Loucy (cell line): ENCODE measurements at regions not wholly inside any gene's neighbourhood (a gene's known extent, or its start where the extent isn't known, plus 50 kb on each side); places are given as distances from the start of the nearest gene placed in this dataset.

Source experiments
- H2AFZ ChIP-seq: fragments of 200-600 bp; sonication (generic); 2 replicates; pipeline ENCODE4 v1.6.0; 2016; ENCODE audit warnings: antibody characterized with exemption, mild to moderate bottlenecking, low read length, moderate library complexity
- H3F3A ChIP-seq: fragments of 200-600 bp; 2 replicates; pipeline ENCODE4 v1.6.0; 2016; ENCODE audit warnings: antibody characterized with exemption, low read depth, mild to moderate bottlenecking
- H3K27me3 ChIP-seq: fragments of 200-600 bp; sonication (generic); 2 replicates; pipeline ENCODE4 v1.6.1; 2014; ENCODE audit warnings: low read length, mild to moderate bottlenecking; ENCODE audit not compliant: insufficient read depth, poor library complexity, severe bottlenecking
- H3K36me3 ChIP-seq: fragments of 200-600 bp; sonication (generic); 2 replicates; pipeline ENCODE4 v1.6.1; 2016; ENCODE audit warnings: low read length; ENCODE audit not compliant: insufficient read depth
- H3K4me1 ChIP-seq: fragments of 200-600 bp; sonication (generic); 2 replicates; pipeline ENCODE4 v1.5.1; 2014; ENCODE audit warnings: low read length, mild to moderate bottlenecking; ENCODE audit not compliant: insufficient read depth, poor library complexity, severe bottlenecking
- H3K4me2 ChIP-seq: fragments of 200-600 bp; sonication (generic); 2 replicates; pipeline ENCODE4 v1.6.0; 2014; ENCODE audit warnings: antibody characterized with exemption, low read length, low read depth, mild to moderate bottlenecking; ENCODE audit not compliant: poor library complexity, severe bottlenecking
- H3K4me3 ChIP-seq: fragments of 200-600 bp; sonication (generic); 2 replicates; pipeline ENCODE4 v1.5.1; 2014; ENCODE audit warnings: low read length, mild to moderate bottlenecking, mixed read lengths; ENCODE audit not compliant: poor library complexity, severe bottlenecking
- H3K79me2 ChIP-seq: fragments of 200-600 bp; sonication (generic); 2 replicates; pipeline ENCODE4 v1.6.1; 2014; ENCODE audit warnings: low read length; ENCODE audit not compliant: insufficient read depth
- H3K9ac ChIP-seq: fragments of 200-600 bp; sonication (generic); 2 replicates; pipeline ENCODE4 v1.6.0; 2014; ENCODE audit warnings: mild to moderate bottlenecking, low read depth, low read length, moderate library complexity; ENCODE audit not compliant: poor library complexity, severe bottlenecking
- H3K9me2 ChIP-seq: fragments of 200-600 bp; sonication (generic); replicated peaks from 2 replicates; pipeline ENCODE4 v1.6.1; 2016; ENCODE audit warnings: low read depth, low read length, mixed read lengths
- H3K9me3 ChIP-seq: fragments of 200-600 bp; sonication (generic); 2 replicates; pipeline ENCODE4 v1.6.1; 2014; ENCODE audit warnings: mild to moderate bottlenecking, antibody characterized with exemption, low read length, low read depth; ENCODE audit not compliant: insufficient read depth
- H4K20me1 ChIP-seq: fragments of 200-600 bp; sonication (generic); 2 replicates; pipeline ENCODE4 v1.6.0; 2014; ENCODE audit warnings: antibody characterized with exemption, low read length, mild to moderate bottlenecking; ENCODE audit not compliant: insufficient read depth, poor library complexity, severe bottlenecking
- CTCF ChIP-seq: fragments of 200-600 bp; sonication (generic); conservative IDR thresholded peaks from 2 replicates; pipeline ENCODE4 v1.5.1; 2014; ENCODE audit warnings: mild to moderate bottlenecking, antibody characterized with exemption, low read length
- EZH2phosphoT487 ChIP-seq: fragments of 200-600 bp; IDR thresholded peaks from 2 replicates; pipeline ENCODE4 v1.6.1; 2018; ENCODE audit warnings: antibody characterized with exemption, mild to moderate bottlenecking, moderate library complexity, borderline replicate concordance

GRCh38 chr2:205929246-205929942 lies 156.6 kb downstream of the INO80D start:
- Histone ChIP-seq H3K9ac (no peak overlapping the region), H2AFZ (no peak overlapping the region), H3K4me1 (no peaks in the 10 kb centered on the region), H3K36me3 (no peaks in the 10 kb centered on the region), H3K27me3 (no peaks in the 10 kb centered on the region), H4K20me1 (no peaks in the 10 kb centered on the region), H3K4me3 (no peak overlapping the region), H3F3A (no peaks in the 10 kb centered on the region), H3K9me3 (no peaks in the 10 kb centered on the region), H3K79me2 (no peaks in the 10 kb centered on the region), H3K4me2 (no peak overlapping the region), H3K9me2 (no peaks in the 10 kb centered on the region)
- no peak for TF ChIP-seq CTCF
- TF ChIP-seq EZH2phosphoT487 = no peak

- Histone ChIP-seq H4K20me1 (no peaks in the 10 kb centered on the region), H3K9ac (no peak overlapping the region), H2AFZ (peak overlapping the region; percentile 70), H3K27me3 (peaks cover 11% of the 10 kb centered on the region), H3K4me1 (no peaks in the 10 kb centered on the region), H3K79me2 (no peaks in the 10 kb centered on the region), H3K36me3 (no peaks in the 10 kb centered on the region), H3K4me3 (peak overlapping the region; percentile 33), H3K4me2 (peak overlapping the region; percentile 63), H3K9me3 (no peaks in the 10 kb centered on the region), H3F3A (no peaks in the 10 kb centered on the region), H3K9me2 (no peaks in the 10 kb centered on the region)
- TF ChIP-seq EZH2phosphoT487 (no peak), CTCF (peak; percentile 86)
These were observed 160.3 kb downstream of the INO80D start for GRCh38 chr2:205925373-205926337.

DNA sequence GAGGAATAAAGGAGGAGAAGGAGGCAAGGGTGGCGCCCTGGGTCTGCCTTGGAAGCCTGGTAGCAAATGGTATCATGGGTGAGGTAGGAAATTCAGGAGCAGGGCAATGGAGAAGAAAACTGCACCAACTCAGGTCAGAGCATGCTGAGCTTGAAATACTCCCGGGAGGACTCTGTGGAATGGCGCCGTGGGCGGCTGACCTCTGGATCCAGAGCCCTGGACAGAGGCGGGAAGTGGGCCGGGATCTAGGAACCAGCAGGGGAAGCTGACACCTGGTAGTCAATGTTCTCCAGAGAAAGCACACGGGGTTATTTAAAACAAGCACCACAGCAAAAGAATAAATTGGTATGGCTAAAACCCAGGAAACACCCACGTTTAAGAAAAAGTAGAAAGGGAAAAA lies 161.3 kb downstream of the INO80D start:
- no peaks in the 10 kb centered on the region for H3K36me3 ChIP-seq
- no peak overlapping the region for H3K4me3 ChIP-seq
- no peak overlapping the region for H3K9ac ChIP-seq
- no peaks in the 10 kb centered on the region for H4K20me1 ChIP-seq
- H3K4me2 ChIP-seq = no peak overlapping the region
- no peaks in the 10 kb centered on the region for H3K9me2 ChIP-seq
- no peaks in the 10 kb centered on the region for H3F3A ChIP-seq
- no peaks in the 10 kb centered on the region for H3K4me1 ChIP-seq
- TF ChIP-seq CTCF (no peak), EZH2phosphoT487 (no peak)
- H2AFZ ChIP-seq = no peak overlapping the region
- peaks cover 11% of the 10 kb centered on the region for H3K27me3 ChIP-seq
- H3K79me2 ChIP-seq = no peaks in the 10 kb centered on the region
- H3K9me3 ChIP-seq = no peaks in the 10 kb centered on the region
